ENCODE measurements at regions not wholly inside any gene's neighbourhood (a gene's known extent, or its start where the extent isn't known, plus 50 kb on each side); places are given as distances from the start of the nearest gene placed in this dataset.

DNA sequence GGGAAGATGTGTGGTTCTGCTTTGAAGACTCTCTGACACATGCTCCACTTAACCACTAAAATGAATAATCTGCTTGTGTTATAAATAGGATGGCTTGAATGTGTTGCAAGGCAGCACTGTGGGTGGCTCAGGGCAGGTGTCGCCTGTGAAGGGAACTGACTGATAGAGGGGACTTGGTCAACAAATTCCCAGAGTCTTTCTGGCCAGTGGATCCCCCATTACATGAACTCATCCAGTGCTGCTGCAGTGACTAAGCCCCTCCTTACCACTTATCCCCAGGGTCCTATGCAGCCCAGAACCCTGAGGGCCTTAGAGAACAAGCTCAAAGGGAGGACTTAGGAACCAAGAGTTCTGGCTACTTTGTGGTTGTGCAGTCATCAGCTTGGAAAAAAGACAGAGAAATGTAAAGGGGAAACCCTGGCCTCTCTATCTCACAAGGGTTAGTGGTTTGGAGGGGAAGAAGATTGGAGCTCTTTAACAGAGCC, 226.2 kb upstream of the TNP1 start:
- TF ChIP-seq, protein P1, sequence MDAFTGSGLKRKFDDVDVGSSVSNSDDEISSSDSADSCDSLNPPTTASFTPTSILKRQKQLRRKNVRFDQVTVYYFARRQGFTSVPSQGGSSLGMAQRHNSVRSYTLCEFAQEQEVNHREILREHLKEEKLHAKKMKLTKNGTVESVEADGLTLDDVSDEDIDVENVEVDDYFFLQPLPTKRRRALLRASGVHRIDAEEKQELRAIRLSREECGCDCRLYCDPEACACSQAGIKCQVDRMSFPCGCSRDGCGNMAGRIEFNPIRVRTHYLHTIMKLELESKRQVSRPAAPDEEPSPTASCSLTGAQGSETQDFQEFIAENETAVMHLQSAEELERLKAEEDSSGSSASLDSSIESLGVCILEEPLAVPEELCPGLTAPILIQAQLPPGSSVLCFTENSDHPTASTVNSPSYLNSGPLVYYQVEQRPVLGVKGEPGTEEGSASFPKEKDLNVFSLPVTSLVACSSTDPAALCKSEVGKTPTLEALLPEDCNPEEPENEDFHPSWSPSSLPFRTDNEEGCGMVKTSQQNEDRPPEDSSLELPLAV (CRISPR knock-in tag; conservative IDR thresholded peaks at IDR 0.05; ENCODE audit: low read depth), result no peak
- TF ChIP-seq POLR2A (IDR thresholded peaks at IDR 0.05; ENCODE audit: insufficient read depth in 1 of 2, low read depth in 2 of 2, low read length in 2 of 2) (no peak), CTCF (CRISPR knock-in tag; IDR thresholded peaks at IDR 0.05) (no peak), KAT7 (CRISPR knock-in tag; IDR thresholded peaks at IDR 0.05; ENCODE audit: borderline replicate concordance) (no peak), ZNF572 (CRISPR knock-in tag; IDR thresholded peaks at IDR 0.05) (no peak), PHF5A (CRISPR knock-in tag; IDR thresholded peaks at IDR 0.05; ENCODE audit: low read depth, unreplicated experiment) (no peak), CCDC6 (CRISPR knock-in tag; IDR thresholded peaks at IDR 0.05) (no peak), NFYB (CRISPR knock-in tag; IDR thresholded peaks at IDR 0.05) (no peak), ZNF619 (CRISPR knock-in tag; IDR thresholded peaks at IDR 0.05) (no peak), ZNF34 (CRISPR knock-in tag; IDR thresholded peaks at IDR 0.05; ENCODE audit: borderline replicate concordance) (no peak), RFX1 (IDR thresholded peaks at IDR 0.05) (no peak), TAF1 (CRISPR knock-in tag; IDR thresholded peaks at IDR 0.05) (no peak)
- TF ChIP-seq, protein P2, sequence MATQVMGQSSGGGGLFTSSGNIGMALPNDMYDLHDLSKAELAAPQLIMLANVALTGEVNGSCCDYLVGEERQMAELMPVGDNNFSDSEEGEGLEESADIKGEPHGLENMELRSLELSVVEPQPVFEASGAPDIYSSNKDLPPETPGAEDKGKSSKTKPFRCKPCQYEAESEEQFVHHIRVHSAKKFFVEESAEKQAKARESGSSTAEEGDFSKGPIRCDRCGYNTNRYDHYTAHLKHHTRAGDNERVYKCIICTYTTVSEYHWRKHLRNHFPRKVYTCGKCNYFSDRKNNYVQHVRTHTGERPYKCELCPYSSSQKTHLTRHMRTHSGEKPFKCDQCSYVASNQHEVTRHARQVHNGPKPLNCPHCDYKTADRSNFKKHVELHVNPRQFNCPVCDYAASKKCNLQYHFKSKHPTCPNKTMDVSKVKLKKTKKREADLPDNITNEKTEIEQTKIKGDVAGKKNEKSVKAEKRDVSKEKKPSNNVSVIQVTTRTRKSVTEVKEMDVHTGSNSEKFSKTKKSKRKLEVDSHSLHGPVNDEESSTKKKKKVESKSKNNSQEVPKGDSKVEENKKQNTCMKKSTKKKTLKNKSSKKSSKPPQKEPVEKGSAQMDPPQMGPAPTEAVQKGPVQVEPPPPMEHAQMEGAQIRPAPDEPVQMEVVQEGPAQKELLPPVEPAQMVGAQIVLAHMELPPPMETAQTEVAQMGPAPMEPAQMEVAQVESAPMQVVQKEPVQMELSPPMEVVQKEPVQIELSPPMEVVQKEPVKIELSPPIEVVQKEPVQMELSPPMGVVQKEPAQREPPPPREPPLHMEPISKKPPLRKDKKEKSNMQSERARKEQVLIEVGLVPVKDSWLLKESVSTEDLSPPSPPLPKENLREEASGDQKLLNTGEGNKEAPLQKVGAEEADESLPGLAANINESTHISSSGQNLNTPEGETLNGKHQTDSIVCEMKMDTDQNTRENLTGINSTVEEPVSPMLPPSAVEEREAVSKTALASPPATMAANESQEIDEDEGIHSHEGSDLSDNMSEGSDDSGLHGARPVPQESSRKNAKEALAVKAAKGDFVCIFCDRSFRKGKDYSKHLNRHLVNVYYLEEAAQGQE (IDR thresholded peaks at IDR 0.05; ENCODE audit: borderline replicate concordance in 1 of 2, low read depth in 1 of 2, low read length in 2 of 2), result no peak
